NCI-H2227 (cell line): ENCODE measurements at regions not wholly inside any gene's neighbourhood (a gene's known extent, or its start where the extent isn't known, plus 50 kb on each side); places are given as distances from the start of the nearest gene placed in this dataset.

ENCODE experiments used
- DNase-seq: peaks from one replicate; lab custom pipeline; 2025; ENCODE audit not compliant: unreplicated experiment; lab: John Stamatoyannopoulos, UW

DNA sequence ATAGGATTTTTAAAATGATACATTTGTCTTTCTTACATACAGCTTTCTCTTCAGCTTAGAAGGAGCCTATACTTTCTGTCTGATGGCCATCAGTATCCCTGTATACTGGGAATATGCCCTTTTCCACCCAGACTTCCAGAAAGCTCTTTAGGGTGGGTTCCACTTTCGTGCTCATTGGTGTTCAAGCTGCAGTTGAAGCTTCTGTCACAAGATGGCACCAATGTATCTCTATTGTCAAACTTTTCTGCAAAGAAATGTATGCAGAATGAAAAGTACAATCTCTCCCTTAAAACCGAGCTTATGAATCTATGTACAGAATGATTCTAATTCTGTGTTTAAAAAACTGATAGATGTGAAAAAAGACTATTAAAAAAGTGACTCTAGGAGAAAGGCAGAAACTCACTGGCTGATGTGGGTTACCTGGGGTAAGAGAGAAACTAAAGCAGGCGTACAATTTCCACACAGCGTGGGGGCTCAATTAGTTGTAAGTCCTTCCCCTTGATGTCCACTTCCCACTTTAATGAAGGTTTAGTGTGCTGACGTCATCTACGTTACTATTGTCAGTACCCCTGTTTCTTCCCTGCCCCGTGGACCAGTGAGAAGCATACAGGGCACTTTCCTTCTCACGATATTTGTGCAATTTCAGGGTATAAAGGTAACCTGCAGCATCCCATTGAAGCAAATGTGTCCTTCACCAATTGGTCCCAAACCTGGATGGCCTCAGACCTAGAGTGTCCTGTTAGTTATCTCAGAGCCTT lies 57.3 kb upstream of the TCEAL2 start:
- DNase-seq = peak; percentile 45

DNA sequence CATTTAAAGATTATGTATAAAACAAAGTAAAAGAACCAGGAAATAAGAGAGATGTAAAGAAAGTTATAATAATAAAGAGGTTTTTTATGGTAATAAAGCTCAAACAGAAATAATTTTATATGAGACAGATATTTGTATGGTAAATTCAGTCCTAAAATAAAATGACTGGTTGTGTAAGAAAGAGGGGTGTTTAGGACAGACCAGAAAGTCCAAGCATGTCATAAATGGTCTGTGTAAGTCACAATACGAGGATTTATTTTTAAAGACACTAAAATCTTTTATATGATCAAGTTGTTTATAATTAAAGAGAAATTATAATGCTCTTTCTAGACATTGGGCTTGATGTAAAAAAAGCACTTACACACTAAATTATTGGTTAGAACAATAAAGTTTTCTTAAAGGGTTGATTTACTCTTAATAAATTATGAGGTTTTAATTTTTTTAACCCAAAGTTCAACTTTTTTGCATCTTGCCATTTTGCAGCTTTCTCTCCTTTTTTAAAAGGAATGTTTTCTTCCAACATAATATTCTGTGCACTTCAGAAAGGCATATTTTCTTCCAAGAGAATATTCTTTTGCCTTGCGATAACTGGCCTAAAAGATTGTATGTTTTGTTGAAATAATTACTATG lies 61.9 kb upstream of the TCEAL2 start:
- no peak for DNase-seq

DNA sequence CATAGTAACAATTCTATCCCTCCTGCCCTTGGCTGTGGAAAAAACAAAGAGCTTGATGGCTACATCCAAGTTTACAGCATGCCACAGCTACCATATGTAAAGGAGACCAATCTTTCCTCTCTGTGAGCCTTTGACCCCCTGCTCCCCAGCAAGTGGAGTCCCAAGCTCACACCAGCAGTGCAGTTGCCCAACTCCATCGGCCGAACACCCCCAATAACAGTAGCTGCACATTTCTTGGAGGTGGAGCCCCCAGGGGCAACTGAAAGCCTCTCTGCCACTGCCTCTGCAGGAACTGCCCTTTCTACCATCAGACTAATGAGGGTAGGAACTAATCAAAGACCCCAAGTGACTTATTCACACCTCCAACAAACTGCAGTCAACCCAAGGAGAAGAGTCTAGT lies 81.0 kb upstream of the TCEAL2 start:
- DNase-seq = no peak

DNA sequence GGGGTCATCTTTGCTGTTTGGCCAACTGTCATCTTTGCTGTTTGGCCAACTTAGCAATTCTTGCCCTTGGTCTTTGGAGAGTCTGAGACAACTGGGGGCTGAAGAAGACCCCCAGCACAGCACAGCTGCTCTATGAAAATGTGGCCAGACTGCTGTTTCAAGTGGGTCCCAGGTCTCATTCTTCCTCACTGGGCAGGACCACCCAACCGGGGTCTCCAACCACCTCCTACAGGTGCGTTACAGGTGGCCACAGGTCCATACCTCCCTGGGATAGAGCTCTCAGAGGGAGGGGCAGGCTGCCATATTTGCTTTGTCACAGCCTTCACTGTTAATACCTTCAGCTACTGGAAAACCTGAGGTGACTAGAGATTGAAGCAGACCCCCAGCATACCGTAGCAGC lies 82.1 kb upstream of the TCEAL2 start:
- DNase-seq = no peak

DNA sequence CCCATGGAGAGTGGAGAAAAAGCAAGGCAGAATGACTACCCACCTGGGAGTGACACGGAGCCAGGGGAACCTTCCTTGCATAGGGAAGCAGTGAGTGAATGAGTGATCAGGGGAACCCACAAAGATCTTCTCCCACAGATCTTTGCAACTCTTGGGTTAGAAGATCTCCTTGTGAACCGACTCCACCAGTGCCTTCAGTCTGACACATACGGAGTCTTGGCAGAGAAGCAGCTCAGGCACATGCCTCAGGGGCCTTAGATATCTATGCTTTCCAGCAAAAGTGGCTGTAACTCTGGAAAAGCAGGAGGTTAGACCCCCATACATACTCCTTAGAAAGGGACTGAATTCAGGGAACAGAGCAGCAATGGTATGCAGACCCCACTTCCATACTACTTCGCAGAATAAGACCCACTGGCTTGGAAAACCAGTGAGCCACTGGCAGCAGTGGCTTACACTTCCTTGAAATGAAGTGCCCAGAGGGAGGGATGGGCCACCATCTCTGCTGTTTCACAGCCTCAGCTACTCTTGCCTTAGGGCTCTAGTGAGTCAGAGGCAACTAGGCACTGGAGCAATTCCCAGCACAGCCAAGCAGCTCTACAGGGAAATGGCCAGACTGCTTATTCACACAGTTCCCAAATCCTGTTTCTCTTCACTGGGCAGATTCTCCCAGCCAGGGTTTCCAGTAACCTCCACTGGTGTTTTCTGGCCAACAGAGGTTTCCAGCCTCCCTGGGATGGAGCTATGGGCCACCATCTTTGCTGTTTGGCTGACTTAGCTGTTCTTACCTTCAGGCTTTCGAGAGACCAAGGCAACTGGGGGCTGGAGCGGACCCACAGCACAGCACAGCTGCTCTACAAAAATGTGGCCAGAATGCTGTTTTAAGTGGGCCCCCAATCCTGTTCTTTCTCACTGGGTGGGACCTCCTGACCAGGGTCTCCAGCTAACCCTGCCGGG lies 82.8 kb upstream of the TCEAL2 start:
- no peak for DNase-seq

DNA sequence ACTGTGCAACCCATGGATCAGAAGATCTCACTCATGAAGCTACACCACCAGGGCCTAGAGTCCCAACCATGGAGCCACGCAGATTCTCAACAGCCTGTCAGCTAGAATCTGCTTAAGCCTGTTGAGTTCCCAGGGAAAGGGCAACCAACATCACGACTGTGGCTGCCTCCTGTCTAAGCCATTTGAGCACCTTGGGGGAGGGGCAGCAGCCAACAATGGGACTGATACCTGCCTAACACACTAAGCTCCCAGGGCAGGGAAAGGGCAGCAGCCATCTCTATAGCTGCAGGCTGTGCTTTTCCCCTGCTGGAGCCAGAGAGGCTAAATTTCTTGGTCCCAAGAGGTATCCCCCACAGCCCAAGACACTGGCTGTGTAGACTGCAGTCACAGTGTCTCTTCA lies 96.5 kb upstream of the TCEAL2 start:
- no peak for DNase-seq

DNA sequence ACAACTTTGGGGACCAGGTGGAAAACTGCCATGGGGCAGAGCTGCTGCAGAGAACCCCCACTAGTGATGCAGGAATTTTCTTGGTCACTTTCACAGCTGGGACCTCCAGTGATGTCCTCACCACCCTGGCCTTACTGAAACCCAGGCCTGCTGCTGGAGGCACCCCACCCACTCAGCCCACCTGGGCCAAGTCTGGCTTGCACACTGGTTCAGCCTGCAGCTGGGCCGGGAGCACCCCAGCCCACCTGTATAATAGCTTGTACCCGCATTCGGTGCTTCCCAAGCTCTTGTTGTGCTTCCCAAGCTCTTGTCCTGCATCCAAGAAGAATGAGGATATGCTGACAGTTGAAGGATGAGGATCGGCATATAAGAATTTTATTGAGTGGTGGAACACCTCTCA lies 86.4 kb upstream of the ZMAT1 start:
- DNase-seq = no peak

DNA sequence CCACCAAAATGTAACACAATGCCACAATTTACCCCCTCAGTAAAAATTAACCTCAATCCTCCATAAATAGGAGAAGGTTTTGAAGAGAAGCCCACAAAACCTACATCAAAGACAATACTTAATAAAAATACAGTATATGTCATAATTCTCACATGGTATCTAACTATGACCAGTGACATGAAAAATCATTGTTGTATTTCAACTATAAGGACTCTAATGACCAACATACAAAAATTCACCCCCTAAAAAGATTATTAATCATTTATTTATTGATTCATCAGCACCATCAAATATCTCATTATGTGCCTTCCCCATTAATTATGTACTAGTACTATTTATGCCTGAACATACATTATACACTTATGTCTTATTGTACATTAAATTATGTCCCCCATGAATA lies 77.1 kb upstream of the ZMAT1 start:
- no peak for DNase-seq

DNA sequence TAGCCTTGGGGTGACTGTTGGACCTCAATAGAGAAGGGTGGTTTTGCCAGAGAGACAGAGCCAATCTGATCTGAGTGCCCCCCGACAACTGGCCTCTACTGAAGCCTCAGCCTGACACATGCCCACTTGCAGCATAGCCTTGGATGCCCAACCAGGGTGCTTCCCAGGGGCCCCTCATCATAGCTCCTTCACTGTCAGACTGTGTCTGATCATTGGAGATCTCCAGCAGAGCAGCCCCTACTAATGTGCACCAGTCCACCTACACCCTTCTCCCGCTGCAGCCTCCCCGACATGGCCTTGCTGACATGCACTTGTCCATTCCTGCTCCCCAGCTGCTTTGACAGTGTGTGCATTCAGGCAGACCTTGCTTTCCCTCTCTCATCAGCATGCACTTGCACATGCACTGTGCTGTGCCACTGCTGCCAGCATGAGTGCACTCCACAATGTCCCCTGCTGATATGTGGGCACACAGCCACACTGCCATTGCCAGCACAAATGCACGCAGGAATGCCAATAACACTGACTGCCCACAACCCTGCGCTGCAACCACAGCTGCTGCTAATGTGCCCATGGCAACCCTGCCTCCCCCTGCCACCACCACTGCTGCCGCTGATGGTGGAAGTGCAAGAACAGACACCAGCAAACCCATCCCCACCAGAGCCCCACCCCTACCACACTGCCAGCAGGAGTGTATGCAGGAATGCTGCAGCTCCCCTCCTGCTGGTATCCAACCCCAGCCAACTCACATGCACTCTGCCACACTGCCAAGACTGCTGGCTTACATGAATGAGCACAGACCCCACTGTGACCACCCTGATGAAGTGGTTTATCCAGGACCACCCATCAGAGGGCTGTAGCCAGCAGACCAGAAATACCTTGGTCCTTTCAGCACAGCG lies 68.1 kb upstream of the ZMAT1 start:
- DNase-seq = no peak

DNA sequence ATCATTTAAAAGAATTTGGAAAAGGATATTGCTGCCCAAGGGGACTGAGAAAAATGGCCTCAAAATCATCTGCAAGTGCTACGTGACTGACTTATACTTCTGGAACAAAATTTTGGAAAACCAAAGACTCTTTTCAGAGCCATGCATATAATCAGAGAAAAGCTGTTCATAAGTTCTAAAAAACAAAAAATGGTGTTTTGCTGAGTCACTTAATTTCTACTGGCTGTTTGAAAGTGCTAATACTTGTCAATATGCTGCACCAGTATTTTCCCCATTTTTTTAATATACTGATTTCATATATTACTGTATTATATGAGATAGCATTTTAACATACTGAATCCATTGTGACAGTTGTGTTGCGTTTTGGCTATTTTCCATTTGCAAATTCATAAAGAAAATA lies 61.5 kb upstream of the ZMAT1 start:
- no peak for DNase-seq

DNA sequence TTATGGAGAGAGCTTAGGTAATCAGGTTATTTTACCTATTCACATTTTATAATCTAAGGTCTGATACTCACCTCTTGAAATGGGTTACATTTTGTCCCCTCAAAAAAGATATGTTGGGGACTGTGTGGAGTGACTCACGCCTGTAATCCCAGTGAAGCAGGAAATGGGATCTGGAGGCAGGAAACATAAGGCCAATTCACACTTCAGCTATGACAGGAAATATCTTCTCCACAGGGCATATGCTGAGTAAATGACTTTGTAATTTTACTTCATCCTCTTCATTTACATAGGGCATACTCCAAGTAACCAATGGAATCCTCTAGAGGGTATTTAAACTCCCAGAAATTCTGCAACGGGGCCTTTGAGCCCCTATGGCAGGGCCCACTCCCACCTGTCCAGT lies 54.8 kb upstream of the ZMAT1 start:
- no peak for DNase-seq
